ENCODE measurements at regions not wholly inside any gene's neighbourhood (a gene's known extent, or its start where the extent isn't known, plus 50 kb on each side); places are given as distances from the start of the nearest gene placed in this dataset.

- H3K4me1 Mint-ChIP-seq, result no peaks in the 10 kb centered on the region
- peaks cover 0 to 15% (median 3%) of the 10 kb centered on the region in 9 donors for H3K9me3 Mint-ChIP-seq
- ATAC-seq (no peak), DNase-seq (no peak)
- POLR2A ChIA-PET, result no interaction called here
- H3K27me3 Mint-ChIP-seq, result peaks cover 0 to 7% (median 0%) of the 10 kb centered on the region in 5 donors
- no peak overlapping the region for H3K27ac Mint-ChIP-seq
- H3K36me3 Mint-ChIP-seq, result peaks cover 0 to 2% (median 0%) of the 10 kb centered on the region in 3 donors
- H3K4me3 Mint-ChIP-seq, result no peak overlapping the region
Measured at GRCh38 chr18:984004-984403, 79.3 kb downstream of the ADCYAP1 start.

- Mint-ChIP-seq H3K27me3 (peaks cover 0 to 6% (median 0%) of the 10 kb centered on the region in 5 donors), H3K4me3 (no peak overlapping the region), H3K27ac (no peak overlapping the region), H3K4me1 (no peaks in the 10 kb centered on the region), H3K9me3 (peaks cover 0 to 10% (median 0%) of the 10 kb centered on the region in 9 donors), H3K36me3 (no peaks in the 10 kb centered on the region)
- ATAC-seq (no peak), DNase-seq (no peak)
- POLR2A ChIA-PET, result no interaction called here
Measured at GRCh38 chr18:985212-985661, 80.6 kb downstream of the ADCYAP1 start.

DNA sequence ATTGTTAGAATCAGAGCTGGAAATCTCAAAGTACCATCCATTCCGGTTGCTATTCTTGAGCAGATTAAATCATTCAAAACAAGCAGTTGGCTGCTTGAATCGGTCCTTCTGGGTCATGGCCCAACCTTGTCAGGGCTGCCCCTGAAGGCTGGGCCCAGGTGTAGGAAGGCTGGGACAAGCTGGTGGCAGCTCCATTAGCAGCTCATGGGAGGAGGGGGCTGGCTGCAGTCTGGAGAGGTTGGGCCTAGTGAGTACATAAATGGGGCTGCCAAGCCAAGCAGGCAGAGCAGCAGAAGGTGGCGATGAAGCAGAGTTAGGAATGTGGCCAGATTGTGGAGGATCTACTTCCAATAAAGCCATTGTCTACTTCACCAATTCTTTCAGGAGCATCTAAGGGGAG, 81.4 kb downstream of the ADCYAP1 start:
- H3K27ac Mint-ChIP-seq, result no peak overlapping the region
- H3K9me3 Mint-ChIP-seq, result peaks cover 0 to 10% (median 0%) of the 10 kb centered on the region in 9 donors

GRCh38 chr18:986552-986951, 81.9 kb downstream of the ADCYAP1 start:
- Mint-ChIP-seq H3K9me3 (peaks cover 0 to 10% (median 0%) of the 10 kb centered on the region in 9 donors), H3K27ac (no peak overlapping the region), H3K27me3 (peaks cover 0 to 12% (median 4%) of the 10 kb centered on the region in 5 donors), H3K4me3 (no peak overlapping the region), H3K36me3 (no peaks in the 10 kb centered on the region), H3K4me1 (no peaks in the 10 kb centered on the region)
- DNase-seq (no peak), ATAC-seq (no peak)
- POLR2A ChIA-PET, result no interaction called here

More for the DNA sequence above, 81.4 kb downstream of the ADCYAP1 start:
- POLR2A ChIA-PET, result no interaction called here
- peaks cover 0 to 10% (median 4%) of the 10 kb centered on the region in 5 donors for H3K27me3 Mint-ChIP-seq
- ATAC-seq (no peak), DNase-seq (no peak)
- H3K4me3 Mint-ChIP-seq, result no peak overlapping the region
- H3K4me1 Mint-ChIP-seq, result no peaks in the 10 kb centered on the region
- no peaks in the 10 kb centered on the region for H3K36me3 Mint-ChIP-seq

DNA sequence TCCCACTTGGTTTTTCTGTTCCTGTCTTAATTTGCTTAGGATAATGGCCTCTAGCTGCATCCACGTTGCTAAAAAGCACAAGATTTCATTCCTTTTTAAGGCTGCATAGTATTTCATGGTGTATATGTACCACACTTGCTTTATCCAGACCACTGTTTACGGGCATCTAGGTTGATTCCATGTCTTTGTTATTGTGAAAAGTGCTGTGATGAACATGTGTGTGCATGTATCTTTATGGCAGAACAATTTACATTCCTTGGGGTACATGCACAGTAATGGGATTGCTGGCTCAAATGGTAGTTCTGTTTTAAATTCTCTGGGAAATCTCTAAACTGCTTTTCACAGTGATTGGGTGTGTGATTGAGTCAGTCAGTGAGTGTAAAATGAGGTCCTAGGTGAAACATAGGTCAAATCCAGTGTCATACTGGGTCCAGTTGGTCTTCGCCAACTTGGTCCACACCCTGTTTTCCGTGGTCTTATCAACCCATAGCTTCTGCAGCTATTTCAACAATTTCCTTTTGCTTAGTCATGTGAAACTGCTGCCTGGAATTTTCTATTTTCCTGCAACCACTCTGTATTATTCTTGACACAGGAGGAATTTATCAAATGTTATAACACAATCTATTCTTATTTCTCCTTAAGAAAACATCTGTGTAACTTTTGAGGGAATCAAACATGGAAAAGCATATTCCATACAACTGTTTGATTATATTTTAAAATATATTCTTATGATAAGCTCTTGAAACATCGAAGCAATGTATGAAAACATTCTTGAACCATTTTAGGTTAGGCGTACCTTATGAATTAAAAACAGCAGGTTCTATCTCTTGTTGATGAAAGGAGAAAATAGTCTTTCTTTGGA, 82.9 kb downstream of the ADCYAP1 start:
- POLR2A ChIA-PET, result no interaction called here
- Mint-ChIP-seq H3K27ac (no peak overlapping the region), H3K4me3 (no peak overlapping the region), H3K36me3 (no peaks in the 10 kb centered on the region), H3K9me3 (peaks cover 0 to 10% (median 0%) of the 10 kb centered on the region in 9 donors), H3K4me1 (no peaks in the 10 kb centered on the region), H3K27me3 (peaks cover 2 to 14% (median 8%) of the 10 kb centered on the region in 5 donors)
- ATAC-seq (no peak), DNase-seq (no peak)

- POLR2A ChIA-PET, result no interaction called here
- H3K4me1 Mint-ChIP-seq, result no peaks in the 10 kb centered on the region
- no peak overlapping the region for H3K4me3 Mint-ChIP-seq
- H3K36me3 Mint-ChIP-seq, result peaks cover 0 to 7% (median 0%) of the 10 kb centered on the region in 3 donors
- ATAC-seq, result no peak
- peaks cover 2 to 23% (median 15%) of the 10 kb centered on the region in 5 donors for H3K27me3 Mint-ChIP-seq
- no peak overlapping the region for H3K27ac Mint-ChIP-seq
- H3K9me3 Mint-ChIP-seq, result peaks cover 0 to 18% (median 4%) of the 10 kb centered on the region in 9 donors
- no peak for DNase-seq
Measured at GRCh38 chr18:989425-989824, 84.8 kb downstream of the ADCYAP1 start.

- Mint-ChIP-seq H3K27me3 (peaks cover 5 to 27% (median 19%) of the 10 kb centered on the region in 5 donors), H3K27ac (peak overlapping the region in 1 of 10 donors; percentile 24), H3K4me1 (no peaks in the 10 kb centered on the region), H3K36me3 (peaks cover 0 to 10% (median 3%) of the 10 kb centered on the region in 3 donors), H3K4me3 (no peak overlapping the region), H3K9me3 (peaks cover 0 to 23% (median 6%) of the 10 kb centered on the region in 9 donors)
- ATAC-seq, result no peak
- DNase-seq, result no peak
- POLR2A ChIA-PET, result no interaction called here
Measured at GRCh38 chr18:990197-990596, 85.5 kb downstream of the ADCYAP1 start.

GRCh38 chr18:991441-991840, 86.8 kb downstream of the ADCYAP1 start:
- DNase-seq (no peak), ATAC-seq (no peak)
- H3K4me3 Mint-ChIP-seq, result no peak overlapping the region
- H3K27me3 Mint-ChIP-seq, result peaks cover 5 to 27% (median 19%) of the 10 kb centered on the region in 5 donors
- peaks cover 0 to 10% (median 3%) of the 10 kb centered on the region in 3 donors for H3K36me3 Mint-ChIP-seq
- POLR2A ChIA-PET, result no interaction called here
- H3K9me3 Mint-ChIP-seq, result peaks cover 0 to 21% (median 6%) of the 10 kb centered on the region in 9 donors
- H3K27ac Mint-ChIP-seq, result no peak overlapping the region
- no peaks in the 10 kb centered on the region for H3K4me1 Mint-ChIP-seq

GRCh38 chr18:993560-993959, 88.9 kb downstream of the ADCYAP1 start:
- peaks cover 0 to 10% (median 3%) of the 10 kb centered on the region in 3 donors for H3K36me3 Mint-ChIP-seq
- H3K4me3 Mint-ChIP-seq, result no peak overlapping the region
- H3K9me3 Mint-ChIP-seq, result peaks cover 0 to 16% (median 5%) of the 10 kb centered on the region in 9 donors
- peaks cover 5 to 30% (median 19%) of the 10 kb centered on the region in 5 donors for H3K27me3 Mint-ChIP-seq
- ATAC-seq (no peak), DNase-seq (no peak)
- no peak overlapping the region for H3K27ac Mint-ChIP-seq
- POLR2A ChIA-PET, result no interaction called here
- H3K4me1 Mint-ChIP-seq, result no peaks in the 10 kb centered on the region

- POLR2A ChIA-PET, result no interaction called here
- ATAC-seq, result no peak
- no peak for DNase-seq
- Mint-ChIP-seq H3K27ac (no peak overlapping the region), H3K9me3 (peaks cover 2 to 16% (median 5%) of the 10 kb centered on the region in 9 donors), H3K36me3 (peaks cover 0 to 10% (median 3%) of the 10 kb centered on the region in 3 donors), H3K27me3 (peaks cover 3 to 27% (median 12%) of the 10 kb centered on the region in 5 donors), H3K4me1 (no peaks in the 10 kb centered on the region), H3K4me3 (no peak overlapping the region)
Measured at GRCh38 chr18:995629-996028, 91.0 kb downstream of the ADCYAP1 start.

GRCh38 chr18:997499-997898, 92.8 kb downstream of the ADCYAP1 start:
- Mint-ChIP-seq H3K4me1 (no peaks in the 10 kb centered on the region), H3K27me3 (peaks cover 1 to 23% (median 5%) of the 10 kb centered on the region in 5 donors), H3K4me3 (no peak overlapping the region), H3K36me3 (peaks cover 0 to 10% (median 3%) of the 10 kb centered on the region in 3 donors), H3K27ac (no peak overlapping the region), H3K9me3 (peaks cover 3 to 16% (median 6%) of the 10 kb centered on the region in 9 donors)
- POLR2A ChIA-PET, result no interaction called here
- ATAC-seq, result no peak
- DNase-seq, result no peak

GRCh38 chr18:998936-999335, 94.3 kb downstream of the ADCYAP1 start:
- Mint-ChIP-seq H3K4me1 (no peaks in the 10 kb centered on the region), H3K27ac (no peak overlapping the region), H3K36me3 (peaks cover 0 to 12% (median 3%) of the 10 kb centered on the region in 3 donors), H3K9me3 (peaks cover under 1 to 20% (median 8%) of the 10 kb centered on the region in 9 donors), H3K4me3 (no peak overlapping the region), H3K27me3 (peaks cover 2 to 21% (median 5%) of the 10 kb centered on the region in 5 donors)
- DNase-seq (no peak), ATAC-seq (no peak)
- POLR2A ChIA-PET, result no interaction called here

DNA sequence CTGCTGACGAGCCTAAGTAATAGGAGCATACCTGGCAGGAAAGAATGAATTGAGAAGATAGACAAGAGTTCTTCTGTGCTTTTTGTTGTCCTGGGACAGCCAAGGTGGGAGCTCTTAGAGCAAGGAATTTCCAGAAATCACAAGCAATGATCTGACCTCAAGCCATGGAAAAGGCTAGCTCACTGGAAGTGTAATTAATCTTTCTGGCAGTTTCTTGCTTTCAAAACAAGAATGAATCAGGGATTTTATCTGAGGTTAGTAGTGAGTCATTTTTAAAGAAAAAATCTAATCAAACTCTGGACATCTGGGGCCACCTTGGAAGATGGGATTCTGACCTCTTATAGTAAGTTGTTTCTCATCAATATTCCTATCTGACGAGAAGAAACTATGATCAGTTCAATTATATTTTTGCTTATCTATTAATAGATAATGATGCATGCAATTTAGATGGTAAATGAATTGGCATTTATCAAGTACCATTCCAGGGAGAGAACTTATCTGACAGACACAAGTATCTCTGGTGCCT, 98.0 kb downstream of the ADCYAP1 start:
- Mint-ChIP-seq H3K27me3 (peaks cover 0 to 19% (median 4%) of the 10 kb centered on the region in 5 donors), H3K4me3 (no peak overlapping the region), H3K9me3 (peaks cover 0 to 29% (median 5%) of the 10 kb centered on the region in 9 donors), H3K27ac (no peak overlapping the region), H3K4me1 (peaks cover 0 to 1% (median 0%) of the 10 kb centered on the region in 4 donors), H3K36me3 (peaks cover 0 to 3% (median 0%) of the 10 kb centered on the region in 3 donors)
- no peak for DNase-seq
- POLR2A ChIA-PET, result no interaction called here
- no peak for ATAC-seq
